HG03045 (cell line): ENCODE measurements at regions not wholly inside any gene's neighbourhood (a gene's known extent, or its start where the extent isn't known, plus 50 kb on each side); places are given as distances from the start of the nearest gene placed in this dataset.

ENCODE experiments used
- ATAC-seq: cut with Tn5 transposase; IDR thresholded peaks from one replicate; pipeline ENCODE4 v1.9.1; 2021; ENCODE audit warnings: mild to moderate bottlenecking, moderate library complexity; ENCODE audit not compliant: unreplicated experiment

GRCh38 chr12:87120440-87120839 is 864.2 kb upstream of the MGAT4C start:
- ATAC-seq: no peak

- ATAC-seq: no peak
Observed at GRCh38 chr12:87119713-87120112, 863.5 kb upstream of the MGAT4C start.

- no peak for ATAC-seq
Observed at GRCh38 chr12:87117526-87117925, 861.3 kb upstream of the MGAT4C start.

- ATAC-seq: no peak
Observed at GRCh38 chr12:87116780-87117179, 860.6 kb upstream of the MGAT4C start.

GRCh38 chr12:87112571-87113345 is 856.6 kb upstream of the MGAT4C start:
- ATAC-seq: no peak

- no peak for ATAC-seq
Observed at GRCh38 chr12:87107766-87108165, 851.6 kb upstream of the MGAT4C start.

GRCh38 chr12:87107270-87107669 is 851.1 kb upstream of the MGAT4C start:
- no peak for ATAC-seq

- ATAC-seq: no peak
Observed at GRCh38 chr12:87096082-87096585, 839.9 kb upstream of the MGAT4C start.

- ATAC-seq: no peak
Observed at GRCh38 chr12:87094356-87094755, 838.2 kb upstream of the MGAT4C start.

- no peak for ATAC-seq
Observed at GRCh38 chr12:87092421-87092820, 836.2 kb upstream of the MGAT4C start.

- ATAC-seq: no peak
Observed at GRCh38 chr12:87086118-87086891, 830.1 kb upstream of the MGAT4C start.

- no peak for ATAC-seq
Observed at GRCh38 chr12:87085286-87085685, 829.1 kb upstream of the MGAT4C start.

- ATAC-seq: no peak
Observed at GRCh38 chr12:87082756-87083155, 826.6 kb upstream of the MGAT4C start.

- no peak for ATAC-seq
Observed at GRCh38 chr12:87074781-87075180, 818.6 kb upstream of the MGAT4C start.

- ATAC-seq: no peak
Observed at GRCh38 chr12:87066326-87066725, 810.1 kb upstream of the MGAT4C start.

- ATAC-seq: no peak
Observed at GRCh38 chr12:87059231-87059630, 803.0 kb upstream of the MGAT4C start.

GRCh38 chr12:87054226-87054625 is 798.0 kb upstream of the MGAT4C start:
- no peak for ATAC-seq

- no peak for ATAC-seq
Observed at GRCh38 chr12:87051621-87052020, 795.4 kb upstream of the MGAT4C start.

GRCh38 chr12:87047691-87048090 is 791.5 kb upstream of the MGAT4C start:
- ATAC-seq: no peak

GRCh38 chr12:87039536-87039935 is 783.3 kb upstream of the MGAT4C start:
- ATAC-seq: no peak

- no peak for ATAC-seq
Observed at GRCh38 chr12:87038098-87038497, 781.9 kb upstream of the MGAT4C start.

GRCh38 chr12:87025976-87026375 is 769.8 kb upstream of the MGAT4C start:
- no peak for ATAC-seq
